K562 (cell line): ENCODE measurements at regions not wholly inside any gene's neighbourhood (a gene's known extent, or its start where the extent isn't known, plus 50 kb on each side); places are given as distances from the start of the nearest gene placed in this dataset.
"Not testable (repeated sequence)": the region's sequence is repeated elsewhere in the genome, so short reads cannot be mapped to it uniquely, and the experiment has no call there.

ENCODE experiments used
- ATAC-seq: fragments of 200-7000 bp; cut with Tn5 transposase; 3 replicates; pipeline ENCODE4 v1.9.1; 2020; ENCODE audit warnings: moderate library complexity
- BruUV-seq: library from RNA; stranded (reverse); fragments of 400-500 nt; replicated peaks from 2 replicates; lab custom pipeline; 2021; lab: Mats Ljungman, UMichigan
- CTCF ChIA-PET: fragments of 300-600 bp; formaldehyde crosslinking; extraction: SDS; loops from one replicate; lab custom pipeline; 2021; ENCODE audit warnings: low intra/inter-chr PET ratio; lab: Yijun Ruan, JAX
- POLR2A ChIA-PET: fragments of 300-600, 350-650 bp; sonication (Branson Sonifier 250); formaldehyde crosslinking; extraction: SDS; loops from one replicate; lab custom pipeline; 2021; ENCODE audit warnings: antibody characterized with exemption, inconsistent platforms; lab: Yijun Ruan, JAX
- DNase-seq, 4 experiments: peaks; one replicate each; pipeline versions ENCODE4 v3.0.0 to v3.0.0-alpha.2; 2011 to 2018; ENCODE audit warnings: low spot score in 3 of 4, mixed read lengths in 3 of 4; ENCODE audit errors: extremely low read depth in 1 of 4
- FAIRE-seq: peaks from 2 replicates; lab custom pipeline; 2011; peaks lifted over from hg19 to GRCh38; lab: Jason Lieb, UNC
- H2AFZ ChIP-seq: 2 replicates; pipeline ENCODE4 v1.6.0; 2011; ENCODE audit warnings: low read depth, low read length, control low read depth, inconsistent platforms
- H3K27ac ChIP-seq: fragments of 200-600 bp; 3 replicates; pipeline ENCODE4 v1.8.0; 2011; ENCODE audit warnings: low read depth, mild to moderate bottlenecking, control low read depth, inconsistent platforms, low read length, moderate library complexity, mixed read lengths; ENCODE audit errors: extremely low read depth
- H3K27me3 ChIP-seq, 2 experiments: fragments of 300-600 bp in 1 of 2; 2 replicates in 1 of 2; 3 replicates in 1 of 2; pipeline versions ENCODE4 v1.6.0 to v1.8.0; 2011; ENCODE audit warnings: inconsistent platforms in 2 of 2, low read length in 2 of 2, mild to moderate bottlenecking in 1 of 2, mixed read lengths in 1 of 2, moderate library complexity in 1 of 2; ENCODE audit not compliant: control insufficient read depth in 2 of 2, insufficient read depth in 2 of 2
- H3K36me3 ChIP-seq: fragments of 300-600 bp; 3 replicates; pipeline ENCODE4 v1.8.0; 2011; ENCODE audit warnings: mild to moderate bottlenecking, low read length, inconsistent platforms; ENCODE audit not compliant: control insufficient read depth, insufficient read depth
- H3K4me1 ChIP-seq, 2 experiments: fragments of 200-600 bp in 1 of 2; replicated peaks in 1 of 2; 2 replicates in 1 of 2; 3 replicates in 1 of 2; pipeline versions ENCODE4 v1.5.1 to v1.8.0; 2011; ENCODE audit warnings: inconsistent platforms in 2 of 2, low read length in 2 of 2, mild to moderate bottlenecking in 1 of 2, mixed read lengths in 1 of 2, moderate library complexity in 1 of 2; ENCODE audit not compliant: control insufficient read depth in 2 of 2, insufficient read depth in 2 of 2
- H3K4me2 ChIP-seq: 2 replicates; pipeline ENCODE4 v1.6.1; 2011; ENCODE audit warnings: low read length, control low read depth, inconsistent platforms, mixed read lengths; ENCODE audit not compliant: insufficient read depth
- H3K4me3 ChIP-seq: fragments of 200-600 bp; sonication (generic), shearing (Covaris generic); 2 replicates; pipeline ENCODE4 v1.5.1; 2016; ENCODE audit warnings: control low read depth, inconsistent platforms
- H3K79me2 ChIP-seq: fragments of 200-600 bp; 3 replicates; pipeline ENCODE4 v1.8.0; 2011; ENCODE audit warnings: low read length, inconsistent platforms; ENCODE audit not compliant: control insufficient read depth, insufficient read depth
- H3K9ac ChIP-seq, 2 experiments: 2 replicates each; pipeline versions ENCODE4 v1.6.0 to v1.6.1; 2011; ENCODE audit warnings: low read depth in 2 of 2, low read length in 2 of 2, control low read depth in 1 of 2, inconsistent platforms in 1 of 2, mild to moderate bottlenecking in 1 of 2, mixed read lengths in 1 of 2; ENCODE audit not compliant: insufficient read depth in 1 of 2
- H3K9me1 ChIP-seq: one replicate; pipeline ENCODE4 v1.6.0; 2011; ENCODE audit warnings: inconsistent platforms, mild to moderate bottlenecking, low read length, moderate library complexity; ENCODE audit not compliant: control insufficient read depth, insufficient read depth
- H3K9me3 ChIP-seq: replicated peaks from 2 replicates; pipeline ENCODE4 v1.5.1; 2011; ENCODE audit warnings: low read depth, low read length, inconsistent platforms; ENCODE audit not compliant: control insufficient read depth, insufficient read depth
- H4K20me1 ChIP-seq: replicated peaks from 2 replicates; pipeline ENCODE4 v1.6.1; 2011; ENCODE audit warnings: low read length, inconsistent platforms, mixed read lengths; ENCODE audit not compliant: control insufficient read depth, insufficient read depth
- WGBS: fragments of 100-300 bp; shearing (Covaris generic); methylation state at CpG from one replicate; pipeline ENCODE4 v1.1.6; 2016; ENCODE audit warnings: low coverage, mixed read lengths; ENCODE audit not compliant: insufficient coverage; ENCODE audit errors: missing lambda C conversion rate; 5-methylcytosine and 5-hydroxymethylcytosine counted together
- in situ Hi-C: fragments of 300-500 bp; cut with MboI; formaldehyde crosslinking; loops from 4 replicates; pipeline ENCODE4 v1.15.0; 2018; ENCODE audit warnings: inconsistent platforms, mixed read lengths
- intact Hi-C: fragments of 100-400 bp; cut with micrococcal nuclease; formaldehyde crosslinking; loops from 2 replicates; pipeline ENCODE4 v1.14.2; 2022
- TF ChIP-seq, protein P1 (sequence below): conservative IDR thresholded peaks from 2 replicates; pipeline ENCODE4 v1.6.1; 2011; ENCODE audit warnings: low read depth, mild to moderate bottlenecking, low read length; ENCODE audit not compliant: control insufficient read depth

DNA sequence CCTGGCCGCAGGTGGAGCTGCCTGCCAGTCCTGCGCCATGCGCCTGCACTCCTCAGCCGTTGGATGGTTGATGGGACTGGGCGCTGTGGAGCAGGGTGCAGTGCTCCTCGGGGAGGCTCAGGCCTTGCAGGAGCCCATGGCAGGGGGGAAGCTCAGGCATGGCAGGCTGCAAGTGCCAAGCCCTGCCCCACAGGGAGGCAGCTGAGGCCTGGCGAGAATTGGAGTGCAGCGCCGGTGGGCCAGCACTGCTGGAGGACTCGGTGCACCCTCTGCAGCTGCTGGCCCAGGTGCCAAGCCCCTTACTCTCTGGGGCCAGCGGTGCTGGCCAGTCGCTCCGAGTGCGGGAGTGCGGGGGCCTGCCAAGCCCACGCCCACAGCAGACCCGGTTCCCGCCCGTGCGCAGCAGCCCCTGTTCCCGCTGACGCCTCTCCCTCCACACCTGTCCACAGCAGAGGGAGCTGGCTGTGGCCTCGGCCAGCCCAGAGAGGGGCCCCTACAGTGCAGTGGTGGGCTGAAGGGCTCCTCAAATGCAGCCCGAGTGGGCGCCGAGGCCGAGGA lies 275.9 kb upstream of the FRG1 start:
- Histone ChIP-seq H3K4me1 (no peaks in the 10 kb centered on the region), H4K20me1 (no peaks in the 10 kb centered on the region), H3K9ac (no peak overlapping the region), H3K9me3 (no peaks in the 10 kb centered on the region), H3K27me3 (no peaks in the 10 kb centered on the region), H3K27ac (no peak overlapping the region), H2AFZ (no peak overlapping the region), H3K4me3 (no peak overlapping the region), H3K4me2 (no peak overlapping the region), H3K79me2 (no peaks in the 10 kb centered on the region)
- DNase-seq (no peak), ATAC-seq (no peak), FAIRE-seq (no peak)
- WGBS = 3% methylated on average over 24 of the region's 27 CpGs
- BruUV-seq = no TSS peak
- POLR2A ChIA-PET = no interaction called here
- TF ChIP-seq, protein P1, sequence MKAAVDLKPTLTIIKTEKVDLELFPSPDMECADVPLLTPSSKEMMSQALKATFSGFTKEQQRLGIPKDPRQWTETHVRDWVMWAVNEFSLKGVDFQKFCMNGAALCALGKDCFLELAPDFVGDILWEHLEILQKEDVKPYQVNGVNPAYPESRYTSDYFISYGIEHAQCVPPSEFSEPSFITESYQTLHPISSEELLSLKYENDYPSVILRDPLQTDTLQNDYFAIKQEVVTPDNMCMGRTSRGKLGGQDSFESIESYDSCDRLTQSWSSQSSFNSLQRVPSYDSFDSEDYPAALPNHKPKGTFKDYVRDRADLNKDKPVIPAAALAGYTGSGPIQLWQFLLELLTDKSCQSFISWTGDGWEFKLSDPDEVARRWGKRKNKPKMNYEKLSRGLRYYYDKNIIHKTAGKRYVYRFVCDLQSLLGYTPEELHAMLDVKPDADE = no peak
- TF ChIP-seq, all 486 proteins: peak for 0
- intact Hi-C loops = no loop called here
- Histone ChIP-seq H3K36me3 (no peaks in the 10 kb centered on the region), H3K9me1 (no peaks in the 10 kb centered on the region)
- in situ Hi-C loops = no loop called here
- CTCF ChIA-PET = no interaction called here

DNA sequence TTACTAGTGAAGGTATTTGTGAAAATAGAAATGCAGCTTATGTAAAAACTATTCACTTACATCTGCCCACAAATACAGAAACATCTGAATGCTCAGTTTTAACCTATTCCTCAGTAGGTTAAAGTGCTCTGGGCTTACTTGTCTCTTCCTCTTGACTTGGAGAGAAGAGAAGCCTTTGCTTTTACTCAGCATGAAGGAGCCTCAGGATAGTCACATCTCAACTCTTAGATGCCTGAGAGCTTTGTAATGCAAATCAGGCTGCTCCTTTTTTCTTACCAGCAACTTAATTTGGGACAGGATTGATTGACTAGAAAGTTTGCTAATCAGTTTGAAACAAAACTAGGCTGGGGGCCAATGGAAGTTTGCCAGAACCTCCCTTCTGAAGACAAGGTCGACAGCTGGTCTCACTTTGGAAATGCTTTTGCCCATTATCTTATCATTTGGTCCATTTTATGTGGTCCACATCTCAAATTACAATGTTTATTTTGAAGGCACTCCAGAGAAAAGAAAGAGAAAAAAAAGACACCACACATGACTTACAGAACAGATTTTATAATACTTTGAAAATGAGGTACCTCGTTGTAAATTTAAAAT lies 274.9 kb upstream of the FRG1 start:
- FAIRE-seq = peak; percentile 15
- H3K4me1 ChIP-seq, H2AFZ ChIP-seq, CTCF ChIA-PET, in situ Hi-C loops, BruUV-seq, H3K36me3 ChIP-seq, H3K4me3 ChIP-seq, H3K27me3 ChIP-seq, ATAC-seq, H3K9ac ChIP-seq, H3K9me1 ChIP-seq, H3K9me3 ChIP-seq, DNase-seq, H4K20me1 ChIP-seq, H3K27ac ChIP-seq, H3K4me2 ChIP-seq, H3K79me2 ChIP-seq, intact Hi-C loops, POLR2A ChIA-PET: not testable (repeated sequence)
- 0% methylated on average over 1 of the region's 2 CpGs for WGBS

DNA sequence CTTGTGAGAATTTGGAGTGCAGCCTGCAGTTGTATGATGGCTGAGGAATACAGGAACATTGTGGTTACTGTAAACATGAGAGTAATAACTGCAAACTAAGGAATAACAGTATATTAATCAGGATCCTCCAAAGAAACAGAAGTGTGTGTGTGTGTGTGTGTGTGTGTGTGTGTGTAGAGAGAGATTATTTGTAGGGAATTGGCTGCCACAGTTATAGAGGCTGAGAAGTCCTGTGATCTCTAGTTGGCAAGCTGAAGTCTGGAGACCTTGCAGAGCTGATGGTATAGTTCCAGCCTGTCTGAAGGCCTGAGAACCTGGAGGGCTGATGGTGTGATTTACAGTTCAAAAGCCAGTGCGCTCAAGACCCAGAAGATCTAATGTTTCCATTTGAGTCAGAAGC lies 273.3 kb upstream of the FRG1 start:
- H3K27me3 ChIP-seq, H3K79me2 ChIP-seq, H3K9me1 ChIP-seq, ATAC-seq, CTCF ChIA-PET, FAIRE-seq, H3K36me3 ChIP-seq, in situ Hi-C loops, H3K4me2 ChIP-seq, H2AFZ ChIP-seq, H3K9me3 ChIP-seq, H3K9ac ChIP-seq, intact Hi-C loops, H3K4me1 ChIP-seq, H3K27ac ChIP-seq, POLR2A ChIA-PET, DNase-seq, BruUV-seq, H4K20me1 ChIP-seq, H3K4me3 ChIP-seq: not testable (repeated sequence)
- WGBS = no CpG with 5 or more reads among the region's 1 CpG
